HG02678 (cell line): ENCODE measurements at regions not wholly inside any gene's neighbourhood (a gene's known extent, or its start where the extent isn't known, plus 50 kb on each side); places are given as distances from the start of the nearest gene placed in this dataset.
"Not testable (repeated sequence)": the region's sequence is repeated elsewhere in the genome, so short reads cannot be mapped to it uniquely, and the experiment has no call there.

ENCODE experiments used
- ATAC-seq: cut with Tn5 transposase; IDR thresholded peaks from one replicate; pipeline ENCODE4 v1.9.1; 2021; ENCODE audit warnings: mild to moderate bottlenecking, moderate library complexity; ENCODE audit not compliant: unreplicated experiment

DNA sequence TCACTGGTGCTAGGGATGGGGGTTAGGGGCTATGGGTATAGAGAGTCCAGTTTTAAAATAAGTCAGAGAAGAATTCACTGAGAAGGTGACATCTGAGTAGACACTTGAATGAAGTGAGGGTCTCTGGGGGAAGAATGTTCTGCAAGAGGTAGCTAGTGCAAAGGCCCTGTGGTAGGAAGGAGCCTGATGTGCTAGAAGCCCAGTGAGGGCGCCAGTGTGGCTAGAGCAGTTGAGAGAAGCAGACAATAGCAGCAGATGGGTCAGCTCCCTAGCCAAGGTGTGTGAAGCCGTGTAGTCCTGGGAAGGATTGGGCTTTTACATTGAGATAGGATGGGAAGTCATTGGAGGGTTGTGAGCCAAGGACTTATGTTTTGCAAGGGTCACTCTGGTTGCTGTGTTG, 105.8 kb upstream of the PELI1 start:
- no peak for ATAC-seq

DNA sequence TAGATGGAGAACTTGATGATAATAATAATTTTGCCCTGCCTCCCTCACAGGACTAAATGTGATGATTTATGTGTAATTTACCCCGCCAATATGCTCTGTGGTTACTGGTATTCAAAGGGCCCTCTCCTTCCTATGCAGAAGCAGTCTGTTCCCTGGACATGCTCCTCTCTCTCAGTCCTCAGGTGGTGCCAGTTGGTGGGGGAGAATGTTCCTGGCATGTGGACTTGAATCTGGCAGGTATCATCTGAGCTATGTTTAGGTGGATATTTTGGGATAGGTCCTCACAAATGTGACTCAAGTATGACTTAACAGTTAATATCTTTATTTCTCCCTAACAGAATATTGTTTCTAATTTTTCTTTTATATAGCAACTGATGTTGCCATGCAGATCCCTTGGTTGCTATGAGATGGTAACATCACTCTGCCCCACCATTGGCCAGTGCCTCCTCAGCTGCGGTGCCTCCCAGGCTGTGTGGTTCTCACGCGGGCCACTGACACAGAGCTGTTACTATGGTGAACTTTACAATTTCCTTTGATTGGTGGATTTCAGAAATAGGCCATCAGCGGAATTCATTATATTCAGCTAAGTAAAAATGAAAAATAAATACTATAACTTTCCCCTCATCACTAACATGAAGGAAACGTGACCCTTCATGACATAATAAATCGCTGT, 106.7 kb upstream of the PELI1 start:
- no peak for ATAC-seq

DNA sequence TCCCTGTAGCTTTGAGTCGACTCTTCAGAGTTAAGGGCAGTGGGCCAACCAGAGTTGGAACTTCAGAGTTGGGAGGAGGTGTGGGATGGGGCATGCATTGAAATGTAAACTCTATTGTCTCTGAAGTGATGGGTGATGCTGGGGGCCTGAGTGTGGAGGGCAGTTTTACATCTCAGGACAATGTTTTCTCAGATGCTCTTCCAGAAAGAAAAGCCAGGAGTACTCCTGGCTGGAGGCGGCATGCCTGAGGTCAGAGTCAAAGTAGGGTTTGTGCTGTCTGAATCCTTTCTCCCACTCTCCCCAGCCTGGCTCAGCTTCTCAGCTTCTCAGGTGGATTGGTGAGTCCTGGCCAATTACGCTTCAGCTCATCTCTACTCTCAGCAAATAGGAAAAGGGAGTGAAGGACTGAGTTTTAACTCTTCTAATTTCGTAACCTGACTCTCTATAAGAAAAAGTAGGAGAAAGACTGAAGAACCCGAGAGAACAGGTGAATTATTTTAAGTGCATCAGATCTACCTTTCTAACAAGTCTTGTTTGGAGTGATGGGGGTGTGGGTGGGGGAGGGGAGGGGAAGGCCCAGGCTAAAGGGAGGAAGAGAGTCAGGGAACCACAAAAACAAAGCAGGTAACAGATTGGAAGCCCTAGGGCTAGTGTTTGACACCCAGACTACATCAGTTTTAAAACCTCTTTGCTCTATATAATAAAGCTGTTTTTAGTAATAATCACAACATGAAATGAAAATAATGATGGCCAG, 107.5 kb upstream of the PELI1 start:
- ATAC-seq, result no peak

DNA sequence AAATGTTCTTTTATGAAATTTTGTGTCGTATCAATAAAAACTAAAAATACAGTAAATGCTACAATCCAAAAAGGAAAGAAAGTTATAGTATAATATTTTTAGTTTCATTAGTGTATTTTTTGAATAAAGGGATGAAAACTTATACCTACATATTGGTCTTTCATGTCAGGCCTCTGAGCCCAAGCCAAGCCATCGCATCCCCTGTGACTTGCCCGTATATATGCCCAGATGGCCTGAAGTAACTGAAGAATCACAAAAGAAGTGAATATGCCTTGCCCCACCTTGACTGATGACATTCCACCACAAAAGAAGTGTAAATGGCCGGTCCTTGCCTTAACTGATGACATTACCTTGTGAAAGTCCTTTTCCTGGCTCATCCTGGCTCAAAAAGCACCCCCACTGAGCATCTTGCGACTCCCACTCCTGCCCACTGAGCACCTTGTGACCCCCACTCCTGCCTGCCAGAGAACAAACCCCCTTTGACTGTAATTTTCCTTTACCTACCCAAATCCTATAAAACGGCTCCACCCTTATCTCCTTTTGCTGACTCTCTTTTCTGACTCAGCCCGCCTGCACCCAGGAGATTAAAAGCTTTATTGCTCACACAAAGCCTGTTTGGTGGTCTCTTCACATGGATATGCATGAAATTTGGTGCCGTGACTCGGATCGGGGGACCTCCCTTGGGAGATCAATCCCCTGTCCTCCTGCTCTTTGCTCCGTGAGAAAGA, 108.2 kb upstream of the PELI1 start:
- ATAC-seq, result not testable (repeated sequence)

DNA sequence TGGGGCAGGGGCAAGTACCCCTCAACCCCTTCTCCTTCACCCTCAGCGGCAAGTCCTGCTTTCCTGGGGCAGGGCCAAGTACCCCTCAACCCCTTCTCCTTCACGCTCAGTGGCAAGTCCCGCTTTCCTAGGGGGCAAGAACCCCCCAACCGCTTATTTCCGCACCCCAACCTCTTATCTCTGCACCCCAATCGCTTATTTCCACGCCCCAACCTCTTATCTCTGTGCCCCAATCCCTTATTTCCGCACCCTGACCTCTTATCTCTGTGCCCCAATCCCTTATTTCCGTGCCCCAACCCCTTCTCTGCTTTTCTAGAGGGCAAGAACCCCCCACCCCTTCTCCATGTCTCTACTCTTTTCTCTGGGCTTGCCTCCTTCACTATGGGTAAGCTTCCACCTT, 109.2 kb upstream of the PELI1 start:
- ATAC-seq, result not testable (repeated sequence)

DNA sequence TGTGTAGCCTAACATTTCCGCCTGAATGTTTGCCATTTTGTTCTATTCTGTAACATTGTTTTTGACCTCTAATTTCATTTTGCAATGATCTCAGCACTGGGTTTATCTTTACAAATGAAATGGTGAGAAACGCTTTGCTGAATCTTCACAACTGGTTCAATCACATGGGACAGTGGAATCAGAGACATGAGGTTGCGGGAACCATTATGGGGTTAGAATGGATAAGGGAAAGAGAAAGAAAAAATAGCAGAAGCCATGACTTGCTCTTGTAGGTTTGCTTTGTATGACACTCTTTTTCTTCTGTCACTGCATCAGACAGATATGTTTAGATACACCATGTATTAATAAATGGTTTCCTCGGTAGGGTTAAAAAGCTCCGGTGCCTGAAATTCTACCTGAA, 114.3 kb upstream of the PELI1 start:
- ATAC-seq, result no peak

DNA sequence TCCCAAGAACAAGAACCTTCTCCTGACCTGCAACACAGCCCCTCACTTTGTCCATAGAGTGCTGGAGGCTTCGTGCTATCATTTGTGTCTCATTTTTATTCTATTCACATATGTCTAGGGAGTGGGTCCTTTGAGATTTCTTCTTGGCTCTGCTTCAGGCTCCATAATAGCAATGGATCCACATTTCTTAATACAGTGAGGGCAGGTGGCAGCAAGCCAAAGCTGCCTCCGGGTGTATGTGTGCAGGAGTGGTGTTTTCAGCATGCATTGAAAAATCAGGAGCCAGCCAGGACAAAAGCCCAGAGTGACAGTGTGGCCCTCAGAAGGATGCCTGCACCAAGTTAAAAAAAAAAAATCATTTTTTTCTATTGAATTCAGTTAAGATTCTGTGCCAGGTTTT, 115.1 kb upstream of the PELI1 start:
- ATAC-seq, result no peak

DNA sequence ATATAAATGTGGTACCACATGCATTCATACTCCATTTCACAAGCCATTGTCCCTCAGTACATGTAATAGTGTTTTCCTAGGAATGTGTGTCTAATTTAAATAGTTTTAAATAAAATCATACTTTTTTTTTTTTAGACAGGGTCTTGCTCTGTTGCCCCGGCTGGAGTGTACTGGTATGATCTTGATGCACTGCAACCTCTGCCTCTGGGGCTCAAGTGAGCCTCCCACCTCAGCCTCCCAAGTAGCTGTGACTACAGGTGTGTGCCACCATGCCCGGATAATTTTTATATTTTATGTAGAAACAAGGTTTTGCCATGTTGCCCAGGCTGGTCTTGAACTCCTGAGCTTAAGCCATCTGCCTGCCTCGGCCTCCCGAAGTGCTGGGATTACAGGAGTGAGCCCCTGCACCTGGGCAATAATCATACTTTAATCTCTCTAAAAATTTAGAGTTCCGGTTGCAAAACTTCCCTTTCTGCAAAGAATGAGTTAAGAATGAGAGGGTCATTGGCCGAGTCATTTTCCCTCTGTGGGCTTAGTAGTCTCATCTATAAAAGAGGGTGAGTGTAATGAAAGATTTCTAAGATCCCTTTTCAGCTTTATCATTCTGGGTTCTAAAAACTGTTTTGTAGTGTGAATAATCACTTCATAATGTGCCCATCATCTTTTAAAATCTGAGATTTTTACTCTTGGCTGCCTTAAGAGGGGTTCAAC, 116.0 kb upstream of the PELI1 start:
- no peak for ATAC-seq

DNA sequence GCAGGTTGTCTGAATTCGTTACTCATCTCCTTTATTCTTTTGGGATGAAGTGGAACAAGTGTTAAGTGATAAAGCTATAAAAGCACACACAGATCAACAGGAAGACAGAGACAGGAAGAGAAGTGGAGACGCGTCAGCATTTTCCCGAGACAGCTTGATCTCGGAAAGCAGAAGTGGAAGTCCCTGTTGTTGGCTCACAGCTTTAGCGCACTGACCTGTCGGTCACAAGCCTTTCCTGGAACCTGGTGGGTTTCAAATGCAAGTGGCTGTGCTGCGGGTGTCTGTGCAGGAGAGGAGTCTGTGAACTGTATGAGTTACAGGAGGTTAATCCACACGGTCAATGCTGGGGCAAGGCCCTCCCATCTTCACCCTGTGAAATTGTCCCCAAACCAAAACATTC, 116.6 kb upstream of the PELI1 start:
- ATAC-seq, result peak; percentile 95

DNA sequence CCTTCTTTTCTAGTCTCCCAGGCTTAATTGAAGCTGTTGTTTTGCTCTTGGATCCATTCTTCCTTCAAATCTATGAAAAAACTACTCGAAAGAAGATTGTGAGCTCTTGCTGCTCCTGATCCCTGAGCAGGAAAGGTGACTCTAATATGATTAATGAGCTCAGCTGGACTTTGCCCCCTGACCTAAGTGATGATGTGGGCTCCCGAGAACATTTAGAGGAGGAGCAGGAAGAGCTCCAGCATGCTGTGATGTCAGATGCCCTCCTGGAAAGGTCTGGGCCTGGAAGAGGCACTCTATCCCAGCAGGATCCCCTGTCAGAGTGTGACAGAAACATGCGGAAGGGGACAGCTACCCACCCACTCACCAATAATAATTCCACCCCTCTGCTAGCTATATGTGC, 117.9 kb upstream of the PELI1 start:
- ATAC-seq, result no peak

DNA sequence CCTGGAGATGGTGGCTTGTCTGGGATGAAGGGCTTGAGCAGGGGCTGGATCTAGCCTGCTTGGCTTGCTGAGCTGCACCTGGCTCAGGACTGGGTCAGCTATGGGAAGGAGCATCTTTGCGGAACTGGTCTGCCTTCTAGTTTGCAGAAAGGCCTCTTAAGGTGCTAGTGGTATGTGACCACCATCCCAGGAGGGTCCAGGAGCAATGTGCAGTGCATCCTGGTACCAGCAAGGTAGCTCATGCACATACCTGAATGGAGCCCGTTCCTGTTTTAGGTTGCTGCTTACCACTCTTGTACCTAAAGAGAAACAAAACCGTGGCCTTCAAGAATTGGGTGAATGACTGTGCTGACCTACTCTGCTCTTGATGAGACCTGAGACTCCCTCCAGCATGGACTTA, 118.6 kb upstream of the PELI1 start:
- no peak for ATAC-seq

DNA sequence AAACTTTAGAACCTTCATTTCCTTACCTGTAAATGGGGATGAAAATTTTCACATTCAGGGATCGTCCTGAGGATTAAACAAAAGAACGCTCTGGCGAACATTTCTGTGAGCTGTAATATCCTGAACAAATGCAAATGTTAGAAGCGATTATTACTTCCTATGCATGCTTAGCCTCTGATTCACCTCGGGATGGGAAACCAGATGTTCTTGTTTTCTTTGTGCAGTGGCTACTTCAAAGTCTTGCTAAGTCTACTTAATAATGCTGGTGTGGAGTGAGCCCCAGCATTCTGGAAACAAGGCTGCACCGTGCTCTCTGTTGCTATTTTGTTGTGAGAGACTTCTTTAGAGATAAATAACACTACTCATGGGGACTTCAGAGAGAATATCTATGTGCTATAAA, 119.1 kb upstream of the PELI1 start:
- ATAC-seq, result no peak

DNA sequence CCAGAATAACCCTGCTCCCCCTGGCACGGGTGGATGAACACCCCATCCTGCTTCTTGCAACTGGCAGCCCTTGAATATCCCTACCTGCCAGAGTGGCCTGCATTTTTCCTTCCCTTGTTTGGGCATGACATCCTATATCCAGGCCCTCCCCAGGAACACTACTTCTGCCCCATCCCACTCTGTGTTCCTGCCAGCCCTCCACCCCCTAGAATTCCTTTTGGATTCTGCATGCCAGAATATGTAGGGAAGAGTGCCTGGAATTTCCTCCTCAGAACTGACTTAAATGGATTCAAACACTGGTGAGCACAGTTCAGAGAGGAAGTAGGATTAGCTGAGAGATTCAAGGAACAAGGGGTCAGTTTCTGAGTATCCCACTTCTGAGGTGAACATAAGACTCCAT, 123.5 kb upstream of the PELI1 start:
- ATAC-seq, result no peak

DNA sequence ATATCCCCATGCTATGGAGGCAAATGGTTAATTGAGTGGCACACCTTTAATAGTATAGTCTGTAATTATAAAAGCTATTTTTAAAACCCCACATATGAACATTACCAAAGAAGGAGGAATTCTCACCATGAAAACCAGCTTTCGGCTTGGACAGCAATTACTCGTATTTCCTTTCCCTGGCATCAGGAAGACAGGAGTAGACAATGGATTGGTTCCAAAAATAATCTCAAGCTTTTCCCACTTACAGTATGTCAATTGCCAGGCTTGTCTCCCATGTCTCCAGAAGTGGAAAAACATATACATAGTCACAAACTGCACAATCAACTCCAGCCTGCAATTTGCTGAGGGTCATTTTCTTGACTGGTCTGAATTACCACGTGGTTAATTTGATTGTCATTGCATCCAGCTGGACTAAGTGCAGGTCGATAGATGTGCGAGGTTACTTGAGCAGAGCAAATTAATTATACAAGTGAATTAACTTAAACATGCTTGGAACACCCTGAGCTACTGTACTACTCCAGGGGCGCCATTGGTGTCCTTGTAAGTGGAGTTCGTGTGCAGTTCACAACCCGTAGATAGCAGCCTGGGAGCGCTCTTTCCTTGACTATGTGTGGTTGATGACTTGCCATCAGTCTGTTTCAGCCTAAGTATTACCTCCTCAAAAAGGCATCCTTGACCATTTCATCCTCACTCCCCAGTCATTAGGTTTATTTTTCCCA, 124.3 kb upstream of the PELI1 start:
- ATAC-seq, result no peak

DNA sequence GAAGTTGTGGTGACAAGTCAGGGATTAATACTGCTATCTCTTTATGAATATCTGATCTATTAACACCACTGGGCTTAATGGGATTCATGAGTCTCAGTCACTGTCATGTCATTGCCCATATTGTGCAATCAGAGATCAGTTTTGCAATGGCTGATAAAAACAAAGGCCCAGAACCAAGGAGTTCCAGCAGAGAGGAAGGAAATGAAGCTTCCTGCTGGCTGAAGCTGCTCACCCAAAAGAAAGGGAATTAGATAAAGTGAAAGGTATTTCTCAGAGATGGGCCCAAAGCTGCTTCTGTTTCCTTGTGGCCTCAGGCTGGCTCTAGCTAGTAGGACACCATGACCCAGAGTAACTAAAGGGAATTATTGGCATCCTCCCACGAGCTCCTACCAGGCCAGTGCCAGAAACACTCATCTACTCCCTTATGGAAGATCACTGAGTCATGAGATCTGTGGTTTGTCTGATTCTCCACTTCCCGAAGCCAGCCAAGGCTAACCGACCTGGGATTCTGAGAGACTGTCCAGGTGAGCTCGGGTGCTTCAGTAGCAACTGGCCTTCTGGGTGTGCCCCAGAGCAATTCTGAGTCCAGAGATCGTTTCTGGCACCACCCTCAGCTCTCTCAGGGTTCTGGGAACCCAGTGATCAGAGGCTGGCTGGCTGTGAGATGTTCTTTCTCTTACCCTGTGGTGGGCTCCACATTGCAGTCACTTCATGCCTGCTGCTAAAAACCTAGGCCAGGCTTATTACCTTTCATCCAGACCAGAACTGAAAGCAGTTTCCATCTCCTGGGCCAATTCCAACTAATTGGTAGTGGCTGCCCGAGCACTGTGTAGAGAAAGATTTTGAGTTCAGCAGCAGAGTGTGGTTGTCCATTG, 129.5 kb upstream of the PELI1 start:
- ATAC-seq, result no peak

DNA sequence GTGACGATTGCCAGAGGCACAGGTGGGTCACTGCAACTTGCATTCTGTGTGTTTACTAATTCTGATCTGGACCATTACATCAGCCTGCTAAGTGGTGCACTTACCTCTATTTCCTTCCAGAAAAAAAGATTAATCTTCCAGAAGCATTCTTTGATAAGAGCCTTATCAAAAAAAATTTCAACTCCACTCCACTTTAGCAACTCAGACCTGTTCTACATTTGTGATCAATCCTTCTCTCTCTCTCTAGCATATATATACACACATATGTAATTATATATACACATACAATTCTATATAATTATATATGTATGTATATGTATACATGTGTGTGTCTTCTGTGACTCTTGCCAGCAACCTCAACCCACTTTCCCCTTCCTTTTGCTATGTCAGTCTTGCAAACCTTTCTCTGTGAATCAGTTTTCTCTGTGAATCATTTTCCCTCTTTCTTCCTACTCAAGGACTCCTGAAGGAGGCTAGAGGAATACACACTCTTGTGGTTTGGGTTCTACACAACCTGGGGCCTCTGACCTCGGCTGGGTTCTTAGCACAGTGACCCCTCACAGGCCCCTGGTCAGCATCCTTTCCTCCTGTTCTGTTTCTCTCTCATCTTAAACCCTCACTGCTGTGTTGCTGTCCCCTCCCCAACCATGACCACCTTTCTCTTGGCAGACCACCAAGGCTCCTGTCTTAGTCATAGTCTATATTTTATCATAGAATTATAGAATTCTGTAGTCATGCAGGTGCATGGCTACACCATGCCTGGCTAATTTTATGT, 130.4 kb upstream of the PELI1 start:
- ATAC-seq, result no peak

DNA sequence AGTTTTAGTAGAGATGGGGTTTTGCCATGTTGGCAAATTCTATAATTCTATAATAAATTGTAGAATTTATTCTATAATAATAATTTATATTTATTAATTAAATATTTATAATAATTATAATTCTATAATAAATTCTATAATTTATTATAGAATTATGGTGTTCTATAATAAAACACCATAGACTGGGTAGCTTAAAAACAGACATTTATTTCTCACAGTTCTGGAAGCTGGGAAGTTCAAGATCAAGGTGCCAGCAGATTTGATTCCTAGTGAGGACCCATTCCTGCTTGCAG, 130.9 kb upstream of the PELI1 start:
- ATAC-seq, result no peak

DNA sequence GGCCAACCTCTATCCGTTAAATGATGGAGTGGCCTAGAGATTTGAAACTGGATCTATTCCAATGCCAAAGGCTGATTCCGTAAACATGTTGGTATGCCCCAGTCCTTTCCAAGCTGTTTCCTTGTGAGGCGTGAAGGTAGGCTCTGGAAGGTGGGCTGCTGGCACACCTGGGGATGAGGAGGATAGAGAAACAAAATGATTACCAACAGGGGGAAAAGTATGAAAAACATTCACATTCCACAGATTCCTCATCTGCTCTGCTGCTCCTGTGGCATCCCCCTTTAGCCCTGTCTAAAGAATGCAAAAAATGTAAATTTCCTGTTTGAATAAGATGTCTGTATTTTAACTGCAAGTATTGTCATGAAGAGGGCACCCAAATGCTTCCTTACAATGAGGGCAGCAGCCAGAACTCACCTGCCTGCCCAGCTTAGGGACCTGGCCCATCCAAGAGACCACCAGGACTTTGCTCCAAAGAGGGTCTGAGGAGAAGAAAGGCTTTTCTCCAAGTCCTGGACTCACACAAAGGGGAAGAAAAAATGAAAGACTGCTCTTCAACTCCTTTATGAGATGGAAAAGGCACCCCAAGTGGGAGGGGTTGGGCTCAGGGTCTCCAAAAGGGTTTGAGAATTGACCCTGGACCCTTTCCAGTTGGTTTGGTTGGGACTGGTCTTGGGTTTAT, 132.3 kb upstream of the PELI1 start:
- ATAC-seq, result no peak
